Heart left ventricle (tissue), 13 donors: ENCODE measurements at regions not wholly inside any gene's neighbourhood (a gene's known extent, or its start where the extent isn't known, plus 50 kb on each side); places are given as distances from the start of the nearest gene placed in this dataset.

Experiments used
- CTCF ChIP-seq, 12 donors: fragments of 200-600 bp; sonication (generic) in 4 of 12; IDR thresholded peaks; one replicate each; pipeline versions ENCODE4 v1.5.0 to v1.8.0; 2018 to 2022; ENCODE audit warnings: antibody characterized with exemption in 12 of 12, mild to moderate bottlenecking in 5 of 12
- POLR2A ChIP-seq, 2 donors: fragments of 450-650 bp; IDR thresholded peaks; one replicate each; pipeline ENCODE4 v1.6.1; 2017; ENCODE audit warnings: antibody characterized with exemption in 2 of 2, mild to moderate bottlenecking in 2 of 2, moderate library complexity in 2 of 2
- donor health status: ischemic (EF 13 %, LVEDD 7.1; RV severe dilation, severe dysfunction).
- donor health status: DM: no; HTN: yes; CAD: no.
- donor health status: DM: no; HTN: no; CAD: no.
- donor health status: ischemic (EF 25% LVEDD 6.9; RV normal size, moderate dysfunction).
- donor health status: ischemic (EF 25% LVEDD 5.7; RV mildly dilated, moderate dysfunction).
- donor health status: ischemic (EF 35%, LVEDD 5.7; RV mildly dilated, moderate dysfunction).
- donor health status: nonischemic (EF 11% LVEDD 7.7; RV severe dilation, severe dysfunction).
- donor health status: DM: yes; HTN: yes; CAD: no.
- donor health status: PGD.
- donor health status: ischemic (EF 29% LVEDD 5.4; RV normal size, mild dysfunction).
- donor health status: nonischemic (EF 23%, LVEDD 6.1; RV moderate dilation, normal function).

GRCh38 chr17:45689451-45689850 is 94.7 kb upstream of the CRHR1 start:
- TF ChIP-seq CTCF (IDR thresholded peaks at IDR 0.05) (no peak), POLR2A (IDR thresholded peaks at IDR 0.05) (no peak)
